LNCaP clone FGC (cell line): ENCODE measurements at regions not wholly inside any gene's neighbourhood (a gene's known extent, or its start where the extent isn't known, plus 50 kb on each side); places are given as distances from the start of the nearest gene placed in this dataset.
A peak's percentile ranks its signal among the peaks of the same experiment; 100 is the strongest.

ENCODE experiments used
- DNase-seq: peaks from one replicate; pipeline ENCODE4 v3.0.0-alpha.2; 2011; ENCODE audit warnings: low read depth
- H3K4me3 ChIP-seq: 2 replicates; pipeline ENCODE4 v1.5.1; 2011; ENCODE audit warnings: mild to moderate bottlenecking, low read depth, low read length, control low read depth
- TF ChIP-seq, protein P1 (sequence below): IDR thresholded peaks from 2 replicates; pipeline ENCODE4 v1.5.1; 2012; ENCODE audit warnings: mild to moderate bottlenecking; ENCODE audit not compliant: control insufficient read depth, insufficient read depth; ENCODE audit errors: extremely low read depth

- TF ChIP-seq, protein P1, sequence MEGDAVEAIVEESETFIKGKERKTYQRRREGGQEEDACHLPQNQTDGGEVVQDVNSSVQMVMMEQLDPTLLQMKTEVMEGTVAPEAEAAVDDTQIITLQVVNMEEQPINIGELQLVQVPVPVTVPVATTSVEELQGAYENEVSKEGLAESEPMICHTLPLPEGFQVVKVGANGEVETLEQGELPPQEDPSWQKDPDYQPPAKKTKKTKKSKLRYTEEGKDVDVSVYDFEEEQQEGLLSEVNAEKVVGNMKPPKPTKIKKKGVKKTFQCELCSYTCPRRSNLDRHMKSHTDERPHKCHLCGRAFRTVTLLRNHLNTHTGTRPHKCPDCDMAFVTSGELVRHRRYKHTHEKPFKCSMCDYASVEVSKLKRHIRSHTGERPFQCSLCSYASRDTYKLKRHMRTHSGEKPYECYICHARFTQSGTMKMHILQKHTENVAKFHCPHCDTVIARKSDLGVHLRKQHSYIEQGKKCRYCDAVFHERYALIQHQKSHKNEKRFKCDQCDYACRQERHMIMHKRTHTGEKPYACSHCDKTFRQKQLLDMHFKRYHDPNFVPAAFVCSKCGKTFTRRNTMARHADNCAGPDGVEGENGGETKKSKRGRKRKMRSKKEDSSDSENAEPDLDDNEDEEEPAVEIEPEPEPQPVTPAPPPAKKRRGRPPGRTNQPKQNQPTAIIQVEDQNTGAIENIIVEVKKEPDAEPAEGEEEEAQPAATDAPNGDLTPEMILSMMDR: no peak
- DNase-seq: no peak
- H3K4me3 ChIP-seq: no peak overlapping the region
Measured at GRCh38 chrX:39104745-39105144, 303.5 kb downstream of the MID1IP1 start.

DNA sequence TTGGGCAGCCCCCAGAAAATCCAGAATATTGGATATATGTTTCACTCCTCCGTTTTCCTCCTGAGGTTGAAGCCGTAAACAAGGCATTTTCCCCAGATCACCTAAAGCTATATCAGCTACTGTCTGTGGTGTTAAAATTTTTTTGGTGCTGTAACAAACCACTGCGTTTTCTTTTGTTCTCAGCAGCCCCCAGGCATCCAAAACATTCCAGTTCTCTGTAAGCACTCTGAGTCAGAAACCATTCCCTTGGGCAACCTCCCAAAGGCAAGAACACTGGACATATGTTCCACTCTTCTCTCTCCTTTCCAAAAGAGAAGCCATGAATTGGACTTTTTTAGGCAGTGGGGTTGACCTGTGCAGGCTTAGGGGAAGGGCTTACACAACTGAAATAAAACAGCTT is 310.9 kb downstream of the MID1IP1 start:
- H3K4me3 ChIP-seq: no peak overlapping the region
- no peak for DNase-seq
- TF ChIP-seq, protein P1: no peak

DNA sequence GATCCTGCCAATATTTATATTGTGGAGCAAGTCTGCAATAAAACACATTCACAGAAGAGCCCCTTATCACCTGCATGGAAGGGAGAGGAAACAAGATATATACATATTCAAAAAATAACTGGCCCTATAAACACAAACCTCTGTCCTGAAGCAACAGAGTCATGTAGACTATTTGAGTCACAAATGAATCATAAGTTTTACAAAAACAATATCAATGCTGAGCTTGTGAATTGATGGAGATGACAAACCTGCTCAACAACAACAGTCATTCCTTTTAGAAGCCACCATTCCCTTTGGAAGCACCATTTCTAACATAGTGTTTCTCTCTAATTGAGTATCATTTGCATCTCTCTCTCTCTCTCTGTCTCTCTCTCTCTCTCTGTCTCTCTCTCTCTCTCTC is 313.9 kb downstream of the MID1IP1 start:
- TF ChIP-seq, protein P1: no peak
- no peak for DNase-seq
- no peak overlapping the region for H3K4me3 ChIP-seq

- no peak overlapping the region for H3K4me3 ChIP-seq
- DNase-seq: no peak
- TF ChIP-seq, protein P1: no peak
Measured at GRCh38 chrX:39117101-39117500, 315.8 kb downstream of the MID1IP1 start.

DNA sequence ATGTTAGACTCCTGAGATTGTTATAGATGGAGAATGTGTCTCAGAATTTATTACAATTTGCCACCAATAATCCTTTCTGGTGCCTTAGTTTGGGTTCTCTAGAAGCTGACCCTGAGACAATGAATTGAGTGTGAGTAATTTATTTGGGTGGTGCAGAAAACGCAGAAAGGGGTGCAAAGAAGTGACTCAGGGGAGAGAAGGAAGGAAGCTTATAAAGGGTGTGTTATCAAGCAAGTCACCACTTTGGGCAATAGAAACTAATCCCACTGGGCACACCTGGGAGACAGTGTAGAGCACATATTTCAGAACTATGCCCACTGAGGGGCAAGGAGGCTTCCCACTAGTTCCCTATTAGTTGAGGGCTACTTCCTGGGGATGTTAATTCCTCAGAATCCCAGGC is 320.6 kb downstream of the MID1IP1 start:
- TF ChIP-seq, protein P1: no peak
- no peak overlapping the region for H3K4me3 ChIP-seq
- DNase-seq: no peak

- H3K4me3 ChIP-seq: no peak overlapping the region
- DNase-seq: no peak
- TF ChIP-seq, protein P1: no peak
Measured at GRCh38 chrX:39125834-39126233, 324.6 kb downstream of the MID1IP1 start.

- no peak for DNase-seq
- TF ChIP-seq, protein P1: peak; percentile 44
- no peak overlapping the region for H3K4me3 ChIP-seq
Measured at GRCh38 chrX:39133971-39134370, 332.7 kb downstream of the MID1IP1 start.
